ENCODE measurements at regions not wholly inside any gene's neighbourhood (a gene's known extent, or its start where the extent isn't known, plus 50 kb on each side); places are given as distances from the start of the nearest gene placed in this dataset.

DNA sequence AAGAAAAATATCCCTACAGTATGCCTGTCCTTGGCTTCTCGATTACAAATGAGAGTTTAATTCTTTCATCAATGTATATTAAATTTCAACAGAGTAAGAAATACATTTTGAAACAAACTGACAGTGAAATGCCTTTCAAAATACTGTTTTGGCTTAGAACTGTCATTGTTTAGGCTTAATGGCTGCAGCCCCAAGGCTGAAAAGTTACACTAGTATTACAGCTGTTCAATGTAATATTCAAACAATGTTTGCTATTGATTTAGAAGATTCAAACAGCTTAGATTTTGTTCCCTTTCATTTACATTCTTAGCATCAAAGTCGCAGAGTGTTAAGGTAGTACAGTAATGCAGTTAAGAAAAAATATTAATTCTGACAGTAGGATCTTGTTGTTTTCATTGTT, 882.9 kb upstream of the ADGRL2 start:
- TF ChIP-seq EZH2 (IDR thresholded peaks at IDR 0.05) (no peak), POLR2AphosphoS5 (IDR thresholded peaks at IDR 0.05; ENCODE audit: borderline replicate concordance, low read depth, low read length) (no peak)

Data from SK-N-MC (cell line).